SK-N-SH treated with all-trans-retinoic acid at 6 μM for 48 hours (cell line): ENCODE measurements at regions not wholly inside any gene's neighbourhood (a gene's known extent, or its start where the extent isn't known, plus 50 kb on each side); places are given as distances from the start of the nearest gene placed in this dataset.
A peak's percentile ranks its signal among the peaks of the same experiment; 100 is the strongest.

ENCODE experiments used
- ATAC-seq: fragments of 200-7000 bp; cut with Tn5 transposase; 3 replicates; pipeline ENCODE4 v1.9.1; 2020; ENCODE audit warnings: mild to moderate bottlenecking, moderate library complexity
- ARNTL ChIP-seq: fragments of 450-650 bp; formaldehyde crosslinking; IDR thresholded peaks from 2 replicates; pipeline ENCODE4 v1.5.0; 2020; ENCODE audit warnings: low read depth, mild to moderate bottlenecking, moderate library complexity, borderline replicate concordance
- CSDC2 ChIP-seq: fragments of 250-450 bp; sonication (Bioruptor Pico); IDR thresholded peaks from 2 replicates; pipeline ENCODE4 v1.5.0; 2020; ENCODE audit warnings: mild to moderate bottlenecking, moderate library complexity
- ESRRG ChIP-seq: fragments of 250-450 bp; sonication (Bioruptor Pico); IDR thresholded peaks from 2 replicates; pipeline ENCODE4 v1.6.1; 2021; ENCODE audit warnings: mild to moderate bottlenecking
- GLIS3 ChIP-seq: fragments of 250-450 bp; sonication (Bioruptor Pico); IDR thresholded peaks from 2 replicates; pipeline ENCODE4 v1.5.0; 2020; ENCODE audit warnings: mild to moderate bottlenecking, moderate library complexity
- ISL1 ChIP-seq: fragments of 250-450 bp; sonication (Bioruptor Pico); IDR thresholded peaks from 2 replicates; pipeline ENCODE4 v2.1.2; 2022; ENCODE audit warnings: mild to moderate bottlenecking, moderate library complexity
- OSR1 ChIP-seq: fragments of 250-450 bp; sonication (Bioruptor Pico); IDR thresholded peaks from 2 replicates; pipeline ENCODE4 v1.8.0; 2022; ENCODE audit warnings: moderate library complexity, mild to moderate bottlenecking, inconsistent platforms
- PPARA ChIP-seq: fragments of 250-450 bp; sonication (Bioruptor Pico); IDR thresholded peaks from 2 replicates; pipeline ENCODE4 v1.5.0; 2020; ENCODE audit warnings: mild to moderate bottlenecking, borderline replicate concordance
- RARB ChIP-seq: fragments of 250-450 bp; sonication (Bioruptor Pico); IDR thresholded peaks from 2 replicates; pipeline ENCODE4 v1.8.0; 2021; ENCODE audit warnings: mild to moderate bottlenecking, moderate library complexity
- SNAI2 ChIP-seq: fragments of 250-450 bp; sonication (Bioruptor Pico); IDR thresholded peaks from 2 replicates; pipeline ENCODE4 v1.5.0; 2020; ENCODE audit warnings: mild to moderate bottlenecking, moderate library complexity
- TCF4 ChIP-seq: fragments of 250-450 bp; sonication (Bioruptor Pico); IDR thresholded peaks from 2 replicates; pipeline ENCODE4 v1.8.0; 2021; ENCODE audit warnings: mild to moderate bottlenecking, moderate library complexity, borderline replicate concordance
- TOX ChIP-seq: fragments of 250-450 bp; sonication (Bioruptor Pico); IDR thresholded peaks from 2 replicates; pipeline ENCODE4 v1.8.0; 2021; ENCODE audit warnings: mild to moderate bottlenecking, moderate library complexity, borderline replicate concordance
- ZC3H10 ChIP-seq: fragments of 250-450 bp; sonication (Bioruptor Pico); IDR thresholded peaks from 2 replicates; pipeline ENCODE4 v1.5.1; 2021; ENCODE audit warnings: mild to moderate bottlenecking, moderate library complexity
- ZFP3 ChIP-seq: fragments of 250-450 bp; sonication (Bioruptor Pico); IDR thresholded peaks from 2 replicates; pipeline ENCODE4 v1.5.0; 2020; ENCODE audit warnings: mild to moderate bottlenecking, moderate library complexity
- ZFP30 ChIP-seq: fragments of 450-650 bp; formaldehyde crosslinking; IDR thresholded peaks from 2 replicates; pipeline ENCODE4 v1.5.0; 2022; ENCODE audit warnings: mild to moderate bottlenecking, moderate library complexity
- ZNF565 ChIP-seq: fragments of 450-650 bp; formaldehyde crosslinking; conservative IDR thresholded peaks from 2 replicates; pipeline ENCODE4 v1.5.0; 2020; ENCODE audit warnings: low read depth, mild to moderate bottlenecking, moderate library complexity
- ZNF70 ChIP-seq: fragments of 450-650 bp; formaldehyde crosslinking; IDR thresholded peaks from 2 replicates; pipeline ENCODE4 v1.5.0; 2020; ENCODE audit warnings: mild to moderate bottlenecking, moderate library complexity
- ZNF8 ChIP-seq: fragments of 450-650 bp; formaldehyde crosslinking; IDR thresholded peaks from 2 replicates; pipeline ENCODE4 v1.5.0; 2020; ENCODE audit warnings: mild to moderate bottlenecking, moderate library complexity
- TF ChIP-seq, protein P1 (sequence below): fragments of 250-450 bp; sonication (Bioruptor Pico); IDR thresholded peaks from 2 replicates; pipeline ENCODE4 v1.8.0; 2020; ENCODE audit warnings: mild to moderate bottlenecking, moderate library complexity, borderline replicate concordance
- TF ChIP-seq, protein P2 (sequence below): fragments of 250-450 bp; sonication (Bioruptor Pico); IDR thresholded peaks from 2 replicates; pipeline ENCODE4 v1.5.1; 2020; ENCODE audit warnings: low read depth, mild to moderate bottlenecking, moderate library complexity
- TF ChIP-seq, protein P3 (sequence below): fragments of 250-450 bp; sonication (Bioruptor Pico); IDR thresholded peaks from 2 replicates; pipeline ENCODE4 v1.5.1; 2021; ENCODE audit warnings: mild to moderate bottlenecking, moderate library complexity

DNA sequence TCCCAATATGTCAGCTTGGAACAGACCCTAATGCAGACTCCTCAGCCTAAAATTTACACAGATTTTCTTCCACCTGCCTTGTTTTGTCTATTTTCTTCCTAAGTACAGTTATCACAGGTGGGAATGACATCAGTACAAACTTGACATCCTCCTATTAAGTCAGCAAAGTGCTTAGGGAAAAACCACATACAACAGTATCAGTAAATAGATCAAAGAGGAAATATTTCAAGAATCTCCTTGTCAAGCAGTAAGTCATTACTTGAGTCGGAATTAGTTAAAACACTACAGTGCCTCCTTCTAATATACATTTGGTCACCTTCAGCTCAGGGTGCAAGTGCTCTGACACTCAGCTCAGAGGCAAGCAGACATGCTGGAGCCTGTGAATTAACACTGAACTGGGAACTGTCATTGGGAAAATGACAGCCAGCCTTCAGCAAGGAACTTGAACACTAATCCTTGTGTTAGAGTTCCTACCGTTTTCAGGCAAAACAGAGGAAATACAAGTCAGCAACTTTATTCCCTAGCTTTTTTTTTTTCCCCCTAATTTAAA is 394.3 kb upstream of the HTR2A start:
- TF ChIP-seq CSDC2 (CRISPR knock-in tag) (no peak), SNAI2 (CRISPR knock-in tag) (no peak), GLIS3 (no peak), TOX (no peak), ZNF8 (no peak), PPARA (CRISPR knock-in tag) (no peak), RARB (CRISPR knock-in tag) (no peak), ISL1 (CRISPR knock-in tag) (no peak), ARNTL (CRISPR knock-in tag) (no peak), ZNF70 (CRISPR knock-in tag) (no peak), ZFP30 (CRISPR knock-in tag) (no peak), ZNF565 (CRISPR knock-in tag) (no peak), ZC3H10 (CRISPR knock-in tag) (no peak), ZFP3 (CRISPR knock-in tag) (no peak), TCF4 (CRISPR knock-in tag) (no peak), ESRRG (CRISPR knock-in tag) (no peak)
- TF ChIP-seq, protein P1, sequence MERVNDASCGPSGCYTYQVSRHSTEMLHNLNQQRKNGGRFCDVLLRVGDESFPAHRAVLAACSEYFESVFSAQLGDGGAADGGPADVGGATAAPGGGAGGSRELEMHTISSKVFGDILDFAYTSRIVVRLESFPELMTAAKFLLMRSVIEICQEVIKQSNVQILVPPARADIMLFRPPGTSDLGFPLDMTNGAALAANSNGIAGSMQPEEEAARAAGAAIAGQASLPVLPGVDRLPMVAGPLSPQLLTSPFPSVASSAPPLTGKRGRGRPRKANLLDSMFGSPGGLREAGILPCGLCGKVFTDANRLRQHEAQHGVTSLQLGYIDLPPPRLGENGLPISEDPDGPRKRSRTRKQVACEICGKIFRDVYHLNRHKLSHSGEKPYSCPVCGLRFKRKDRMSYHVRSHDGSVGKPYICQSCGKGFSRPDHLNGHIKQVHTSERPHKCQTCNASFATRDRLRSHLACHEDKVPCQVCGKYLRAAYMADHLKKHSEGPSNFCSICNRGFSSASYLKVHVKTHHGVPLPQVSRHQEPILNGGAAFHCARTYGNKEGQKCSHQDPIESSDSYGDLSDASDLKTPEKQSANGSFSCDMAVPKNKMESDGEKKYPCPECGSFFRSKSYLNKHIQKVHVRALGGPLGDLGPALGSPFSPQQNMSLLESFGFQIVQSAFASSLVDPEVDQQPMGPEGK (CRISPR knock-in tag): no peak
- TF ChIP-seq, protein P2, sequence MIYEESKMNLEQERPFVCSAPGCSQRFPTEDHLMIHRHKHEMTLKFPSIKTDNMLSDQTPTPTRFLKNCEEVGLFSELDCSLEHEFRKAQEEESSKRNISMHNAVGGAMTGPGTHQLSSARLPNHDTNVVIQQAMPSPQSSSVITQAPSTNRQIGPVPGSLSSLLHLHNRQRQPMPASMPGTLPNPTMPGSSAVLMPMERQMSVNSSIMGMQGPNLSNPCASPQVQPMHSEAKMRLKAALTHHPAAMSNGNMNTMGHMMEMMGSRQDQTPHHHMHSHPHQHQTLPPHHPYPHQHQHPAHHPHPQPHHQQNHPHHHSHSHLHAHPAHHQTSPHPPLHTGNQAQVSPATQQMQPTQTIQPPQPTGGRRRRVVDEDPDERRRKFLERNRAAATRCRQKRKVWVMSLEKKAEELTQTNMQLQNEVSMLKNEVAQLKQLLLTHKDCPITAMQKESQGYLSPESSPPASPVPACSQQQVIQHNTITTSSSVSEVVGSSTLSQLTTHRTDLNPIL (CRISPR knock-in tag): no peak
- TF ChIP-seq, protein P3, sequence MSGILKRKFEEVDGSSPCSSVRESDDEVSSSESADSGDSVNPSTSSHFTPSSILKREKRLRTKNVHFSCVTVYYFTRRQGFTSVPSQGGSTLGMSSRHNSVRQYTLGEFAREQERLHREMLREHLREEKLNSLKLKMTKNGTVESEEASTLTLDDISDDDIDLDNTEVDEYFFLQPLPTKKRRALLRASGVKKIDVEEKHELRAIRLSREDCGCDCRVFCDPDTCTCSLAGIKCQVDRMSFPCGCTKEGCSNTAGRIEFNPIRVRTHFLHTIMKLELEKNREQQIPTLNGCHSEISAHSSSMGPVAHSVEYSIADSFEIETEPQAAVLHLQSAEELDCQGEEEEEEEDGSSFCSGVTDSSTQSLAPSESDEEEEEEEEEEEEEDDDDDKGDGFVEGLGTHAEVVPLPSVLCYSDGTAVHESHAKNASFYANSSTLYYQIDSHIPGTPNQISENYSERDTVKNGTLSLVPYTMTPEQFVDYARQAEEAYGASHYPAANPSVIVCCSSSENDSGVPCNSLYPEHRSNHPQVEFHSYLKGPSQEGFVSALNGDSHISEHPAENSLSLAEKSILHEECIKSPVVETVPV: no peak
- ATAC-seq: peak; percentile 44; the same call in 2 of the 3 replicates

DNA sequence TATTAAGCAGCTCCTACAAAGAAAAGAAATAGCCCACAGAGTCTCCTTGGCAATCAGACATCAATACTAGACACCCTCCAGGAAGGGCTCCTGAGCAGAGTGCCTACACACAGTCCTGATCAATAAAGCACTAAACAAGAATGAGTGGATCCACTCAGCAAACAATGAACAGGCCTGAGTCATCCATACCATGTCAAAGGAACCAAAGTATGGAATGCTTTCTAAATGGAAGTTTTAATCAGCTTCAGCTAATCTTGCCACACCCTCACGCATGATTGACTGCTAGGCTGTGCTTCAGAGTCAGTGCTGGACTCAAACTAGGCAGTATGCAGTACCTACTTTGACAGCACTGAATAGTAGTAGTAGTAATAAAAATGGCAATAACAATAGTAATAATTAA is 392.7 kb upstream of the HTR2A start:
- no peak for ATAC-seq
- TF ChIP-seq TCF4 (CRISPR knock-in tag) (no peak), OSR1 (CRISPR knock-in tag) (no peak), ZNF565 (CRISPR knock-in tag) (no peak), SNAI2 (CRISPR knock-in tag) (no peak), ZFP30 (CRISPR knock-in tag) (no peak)
- TF ChIP-seq, protein P3: no peak
- TF ChIP-seq, protein P1 (CRISPR knock-in tag): no peak

DNA sequence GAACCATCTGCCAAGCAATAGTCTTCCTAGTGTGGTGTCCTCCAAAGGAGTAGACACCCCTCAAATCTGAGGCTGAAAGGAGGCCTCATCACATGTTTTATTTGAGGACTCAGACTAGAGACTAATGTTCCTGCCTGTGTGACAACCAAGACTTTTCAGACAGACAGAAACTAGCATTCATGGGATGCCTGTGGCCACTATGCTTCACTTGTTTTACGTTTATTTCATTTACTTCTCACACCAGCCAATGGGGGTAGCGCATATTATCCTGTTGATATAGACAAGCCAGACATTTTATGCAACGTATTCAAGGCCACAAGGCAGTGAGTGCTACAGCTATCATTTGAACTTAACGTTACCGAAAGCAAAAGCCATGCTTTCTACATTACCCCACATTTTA is 391.7 kb upstream of the HTR2A start:
- ATAC-seq: no peak
- TF ChIP-seq ARNTL (CRISPR knock-in tag) (no peak), ZFP3 (CRISPR knock-in tag) (no peak), ESRRG (CRISPR knock-in tag) (no peak), ZNF70 (CRISPR knock-in tag) (no peak)
- TF ChIP-seq, protein P2 (CRISPR knock-in tag): no peak
